Lung microvascular endothelial cell (primary cell): ENCODE measurements at regions not wholly inside any gene's neighbourhood (a gene's known extent, or its start where the extent isn't known, plus 50 kb on each side); places are given as distances from the start of the nearest gene placed in this dataset.
"Not testable (repeated sequence)": the region's sequence is repeated elsewhere in the genome, so short reads cannot be mapped to it uniquely, and the experiment has no call there.

Source experiments
- DNase-seq, 2 donors: peaks; one replicate each; pipeline versions ENCODE4 v3.0.0 to v3.0.0-alpha.2; 2010; ENCODE audit warnings: low read depth in 2 of 2

DNA sequence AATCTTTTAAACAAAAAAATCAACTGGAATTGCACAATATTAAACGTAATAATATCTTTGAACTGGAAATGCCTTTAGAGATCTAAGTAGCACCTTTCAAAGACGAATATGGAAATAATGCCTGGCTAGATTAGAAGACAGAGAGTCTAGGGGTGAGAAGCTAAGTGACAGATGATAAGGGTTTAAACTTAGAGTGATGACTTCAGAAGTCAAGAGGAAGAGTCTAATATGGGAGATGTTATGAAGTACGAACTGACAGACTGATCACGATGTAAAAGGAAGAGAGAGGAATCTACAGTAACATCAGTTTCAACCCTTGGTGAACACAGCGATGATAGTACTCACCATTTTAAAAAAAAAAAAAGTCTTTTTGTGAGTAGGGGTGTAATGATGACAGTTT, 57.9 kb downstream of the HINT1 start:
- no peak for DNase-seq

DNA sequence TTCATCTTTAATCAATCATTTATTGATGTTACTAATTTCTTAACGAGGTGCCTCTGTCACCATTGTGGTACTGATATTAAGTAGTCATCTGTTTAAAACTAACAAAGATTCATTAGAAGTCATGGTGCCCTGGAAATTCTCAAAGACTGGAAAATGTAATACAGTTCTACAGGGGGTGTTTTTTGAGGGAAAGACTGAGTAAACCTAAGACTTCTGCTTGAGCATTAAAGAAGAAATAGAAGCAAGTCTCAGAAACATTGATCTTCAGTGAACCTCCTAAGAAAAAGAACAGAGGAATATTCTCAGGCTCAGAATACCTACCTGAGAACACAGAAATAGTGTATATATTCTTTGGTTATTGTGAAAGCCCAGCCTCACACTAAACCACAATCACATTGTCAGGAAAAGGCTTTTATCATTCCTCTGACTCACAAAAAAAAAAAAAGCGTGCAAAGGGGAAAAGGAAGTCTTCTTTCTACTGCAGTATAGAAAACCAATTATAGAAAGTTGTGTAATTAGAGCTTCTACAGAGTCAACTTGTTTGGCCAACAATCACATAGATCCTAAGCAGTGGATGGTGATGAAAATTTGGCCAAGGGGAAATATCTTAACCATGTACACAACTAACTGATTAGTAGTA, 60.8 kb downstream of the HINT1 start:
- no peak for DNase-seq

DNA sequence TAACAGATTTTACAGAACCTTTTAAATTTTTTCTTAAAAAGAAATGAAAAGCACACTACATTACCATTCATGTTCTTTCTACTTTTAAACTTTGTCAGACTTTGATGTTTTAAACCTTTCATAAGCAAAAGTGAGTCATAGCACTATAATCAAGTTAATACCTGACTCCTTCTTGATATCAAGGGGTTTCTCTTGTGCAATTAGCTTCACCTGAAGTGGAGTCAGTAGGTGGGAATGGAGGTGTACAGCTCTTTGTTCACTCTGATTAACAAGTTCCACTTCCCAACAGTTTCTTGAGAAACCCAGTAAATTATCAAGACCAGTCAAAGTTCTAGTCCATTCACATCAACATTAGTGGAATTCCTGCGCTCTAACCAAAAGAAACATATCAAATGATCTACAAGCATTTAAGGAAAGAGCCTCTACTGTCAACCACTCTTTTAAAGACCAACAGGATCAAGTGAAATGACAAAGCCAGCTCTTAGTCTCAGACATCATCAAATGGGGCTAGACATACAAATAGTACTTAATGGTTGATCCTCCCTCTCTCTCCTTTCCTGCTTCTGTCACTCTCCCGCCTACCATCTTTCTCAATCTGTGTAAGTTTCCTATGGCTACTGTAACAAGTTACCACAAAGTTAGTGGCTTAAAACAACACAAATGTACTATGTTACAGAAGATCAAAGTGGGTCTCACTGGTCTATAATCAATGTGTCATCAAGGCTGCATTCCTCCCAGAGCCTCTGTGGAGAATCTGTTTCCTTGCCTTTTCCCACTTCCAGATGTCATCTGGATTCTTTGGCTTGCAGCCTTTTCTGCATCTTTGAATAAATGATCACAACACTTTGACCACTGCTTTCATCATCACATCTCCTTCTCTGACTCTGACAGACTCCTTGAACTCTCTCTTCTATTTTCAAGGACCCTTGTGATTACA, 68.0 kb downstream of the HINT1 start:
- DNase-seq = no peak

DNA sequence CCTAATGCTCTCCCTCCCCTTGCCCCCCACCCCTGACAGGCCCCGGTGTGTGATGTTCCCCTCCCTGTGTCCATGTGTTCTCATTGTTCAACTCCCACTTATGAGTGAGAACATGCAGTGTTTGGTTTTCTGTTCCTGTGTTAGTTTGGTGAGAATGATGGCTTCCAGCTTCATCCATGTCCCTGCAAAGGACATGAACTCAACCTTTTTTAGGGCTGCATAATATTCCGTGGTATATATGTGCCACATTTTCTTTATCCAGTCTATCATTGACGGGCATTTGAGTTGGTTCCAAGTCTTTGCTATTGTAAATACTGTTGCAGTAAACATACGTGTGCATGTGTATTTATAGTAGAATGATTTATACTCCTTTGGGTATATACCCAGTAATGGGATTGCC, 69.5 kb downstream of the HINT1 start:
- DNase-seq = not testable (repeated sequence)

DNA sequence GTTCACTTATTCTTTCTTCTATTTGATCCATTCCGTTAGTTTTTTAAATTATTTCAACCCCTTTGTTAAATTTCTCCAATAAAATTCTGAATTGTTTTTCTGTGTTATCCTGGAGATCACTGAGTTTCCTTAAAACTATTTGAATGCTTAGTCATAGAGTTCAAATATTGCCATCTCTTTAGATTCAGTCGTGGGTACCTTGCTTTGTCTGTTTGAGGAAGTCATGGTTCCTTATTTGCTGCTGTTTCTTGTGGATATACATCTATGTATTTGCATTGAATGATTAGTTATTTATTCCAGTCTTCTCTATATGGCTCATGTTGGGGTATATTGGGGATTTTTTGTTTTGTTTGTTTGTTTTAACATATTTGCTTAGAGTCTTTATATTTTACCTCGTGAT, 80.6 kb downstream of the HINT1 start:
- no peak for DNase-seq

DNA sequence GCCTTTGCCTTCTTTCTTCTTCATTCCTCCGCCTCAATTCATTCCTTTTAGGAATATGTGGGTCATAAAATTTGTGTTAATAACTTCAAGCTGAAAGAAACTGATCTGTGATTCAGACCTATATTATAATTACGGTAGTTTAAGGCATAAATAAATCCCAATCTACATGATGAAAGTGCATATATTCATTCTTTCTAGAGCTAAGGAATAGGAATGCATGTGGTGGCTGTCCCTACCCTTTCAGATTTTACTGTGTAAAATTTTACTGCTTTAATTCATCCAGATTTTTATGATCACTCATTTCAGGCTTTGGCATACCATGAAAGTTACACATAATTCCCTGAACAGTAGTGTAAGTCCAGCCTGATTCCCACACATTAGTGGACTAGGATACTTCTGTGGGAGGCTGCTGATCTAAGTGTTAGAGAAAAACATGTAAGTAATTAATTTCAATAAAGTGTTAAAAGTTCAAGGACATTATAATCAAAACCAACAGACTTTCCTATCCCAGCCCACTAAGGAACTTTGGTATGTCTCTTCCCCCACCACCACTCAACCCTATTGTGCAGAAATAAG, 83.1 kb downstream of the HINT1 start:
- DNase-seq = no peak

DNA sequence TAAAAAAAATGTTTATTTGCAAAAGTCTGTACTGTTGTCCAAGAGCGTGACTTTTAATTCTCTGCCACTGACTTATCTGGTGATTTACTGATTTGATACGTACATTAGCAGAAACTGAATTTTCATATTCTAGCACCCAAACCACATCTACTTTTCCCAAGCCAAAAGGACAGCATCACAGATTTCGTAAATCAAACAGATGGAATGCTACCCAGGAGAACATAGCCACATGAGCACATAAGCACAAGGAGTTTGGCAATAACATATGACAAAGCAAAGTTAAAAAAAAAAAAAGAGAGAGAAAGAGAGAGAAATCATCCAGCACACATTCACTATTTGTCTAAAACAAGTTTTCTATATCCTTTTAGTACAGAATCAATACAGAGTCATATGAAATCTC, 83.7 kb downstream of the HINT1 start:
- no peak for DNase-seq

DNA sequence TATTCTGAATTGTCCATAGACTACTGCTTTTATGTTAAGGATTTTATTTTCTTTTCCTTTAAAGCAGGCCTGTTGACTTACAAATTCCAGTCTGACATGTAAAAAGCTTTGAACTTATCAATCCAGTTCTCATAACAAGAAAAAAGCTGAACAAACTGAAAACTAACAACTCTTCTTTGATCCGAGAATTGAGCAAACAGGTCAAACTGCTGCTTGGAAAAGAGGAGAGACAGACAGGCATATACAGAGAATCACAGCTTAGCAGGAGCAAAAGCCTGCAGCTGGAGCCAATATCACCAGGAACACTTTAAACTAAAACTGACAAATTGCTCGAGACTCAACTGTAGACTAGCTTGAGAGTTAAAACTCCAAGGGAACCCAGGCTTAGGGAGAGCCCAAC, 85.8 kb downstream of the HINT1 start:
- no peak for DNase-seq

DNA sequence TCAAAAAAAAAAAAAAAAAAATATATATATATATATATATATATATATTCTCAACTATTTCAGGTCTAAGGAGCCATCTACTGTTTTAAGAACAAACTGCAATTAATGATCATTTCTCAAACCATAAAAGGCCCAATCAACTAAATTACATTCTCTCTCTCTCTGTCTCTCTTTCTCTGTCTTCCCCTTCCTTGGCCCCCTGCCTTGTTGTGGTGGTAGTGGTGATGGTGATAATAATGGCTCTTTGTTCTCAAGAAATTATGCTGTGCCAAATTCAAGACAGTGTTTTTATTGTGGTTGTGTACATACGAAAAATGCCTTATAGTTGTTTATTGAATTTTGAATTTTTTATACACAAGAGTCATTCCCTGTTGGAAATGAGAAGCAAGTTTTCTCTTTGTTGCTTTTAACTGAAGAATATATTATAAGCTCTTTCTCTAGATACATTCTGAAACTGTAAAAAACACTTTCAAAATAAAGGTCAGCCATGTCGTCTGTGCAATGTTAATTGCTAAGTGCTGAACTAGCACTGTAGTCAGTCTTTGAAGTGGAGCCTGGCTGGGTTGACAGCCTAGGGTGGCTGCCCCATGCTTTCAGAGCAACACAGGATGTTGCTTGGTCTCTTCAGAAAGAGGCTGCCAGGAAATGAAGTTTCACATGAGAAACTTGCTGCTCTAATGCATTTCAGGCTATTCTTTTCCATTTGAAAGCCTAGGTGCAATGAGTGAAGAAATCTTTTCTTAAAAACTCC, 96.0 kb downstream of the HINT1 start:
- no peak for DNase-seq

DNA sequence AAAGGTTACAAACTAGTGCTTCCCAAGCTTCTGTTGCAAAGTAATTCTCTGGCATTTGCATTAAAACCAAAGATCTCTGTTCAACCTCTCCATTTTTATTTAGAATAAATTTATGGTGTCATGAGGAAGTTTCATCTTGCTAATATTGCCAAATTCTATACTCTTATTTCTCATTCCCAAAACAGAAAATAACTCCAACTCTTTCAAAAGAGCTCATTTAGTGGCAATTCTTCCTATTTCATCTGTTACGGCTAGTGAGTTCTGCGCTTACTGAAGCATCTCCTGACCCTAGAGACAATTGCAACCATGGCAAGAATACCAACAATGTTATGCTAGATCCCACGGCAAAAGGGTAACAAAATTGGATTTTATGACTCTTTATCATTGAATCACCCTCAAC, 97.0 kb downstream of the HINT1 start:
- no peak for DNase-seq

DNA sequence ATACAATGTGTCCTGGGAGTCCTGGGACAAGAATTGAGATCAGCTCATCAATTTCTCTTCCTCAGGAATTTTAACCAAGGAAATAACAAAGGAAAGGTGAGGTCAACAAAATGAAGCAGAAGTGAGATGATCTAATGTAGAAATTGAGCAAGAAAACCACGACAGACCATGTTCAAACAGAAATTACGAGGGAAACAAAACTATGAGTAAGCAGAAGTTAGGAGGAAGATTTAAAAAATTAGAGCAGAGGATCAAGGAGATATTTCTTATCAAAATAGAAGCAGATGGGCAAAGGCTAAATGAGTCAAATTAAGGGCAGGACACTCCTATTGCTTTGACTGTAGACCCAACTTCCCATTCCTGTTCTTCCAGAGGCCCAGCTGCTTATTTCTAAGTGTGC, 97.4 kb downstream of the HINT1 start:
- DNase-seq = no peak

DNA sequence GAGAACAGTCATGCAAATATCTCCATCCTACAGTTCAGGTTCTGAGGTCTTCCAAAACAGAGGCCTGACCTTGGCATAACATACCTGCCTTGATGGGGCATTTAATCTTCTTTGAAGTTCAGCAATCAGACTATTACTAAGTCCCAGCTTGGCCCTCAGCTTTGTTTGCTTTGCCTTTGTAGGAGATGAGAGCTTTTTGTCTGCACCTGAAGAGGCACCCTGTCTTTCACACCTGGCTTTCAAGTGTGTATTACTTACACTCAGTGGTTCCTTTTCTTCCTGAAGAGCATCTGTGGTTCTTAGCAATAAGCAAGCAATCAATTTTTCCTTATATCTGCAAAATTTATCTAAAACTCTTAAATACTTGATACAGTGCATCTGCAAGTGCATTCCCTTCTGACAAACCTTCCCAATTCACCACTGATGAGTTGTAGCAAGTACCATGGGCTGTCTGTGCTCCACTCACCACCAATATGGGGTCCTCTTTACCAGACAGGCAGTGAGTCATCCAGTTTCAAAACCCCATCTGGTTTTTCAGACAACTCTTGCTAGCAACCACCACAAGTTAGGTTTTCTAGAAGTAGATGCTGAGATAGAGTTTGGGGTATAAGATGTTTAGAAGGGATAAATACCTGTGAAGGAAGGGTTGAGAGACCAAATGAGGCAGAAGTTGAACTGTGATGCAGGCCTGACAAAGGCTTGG, 100.2 kb downstream of the HINT1 start:
- no peak for DNase-seq

DNA sequence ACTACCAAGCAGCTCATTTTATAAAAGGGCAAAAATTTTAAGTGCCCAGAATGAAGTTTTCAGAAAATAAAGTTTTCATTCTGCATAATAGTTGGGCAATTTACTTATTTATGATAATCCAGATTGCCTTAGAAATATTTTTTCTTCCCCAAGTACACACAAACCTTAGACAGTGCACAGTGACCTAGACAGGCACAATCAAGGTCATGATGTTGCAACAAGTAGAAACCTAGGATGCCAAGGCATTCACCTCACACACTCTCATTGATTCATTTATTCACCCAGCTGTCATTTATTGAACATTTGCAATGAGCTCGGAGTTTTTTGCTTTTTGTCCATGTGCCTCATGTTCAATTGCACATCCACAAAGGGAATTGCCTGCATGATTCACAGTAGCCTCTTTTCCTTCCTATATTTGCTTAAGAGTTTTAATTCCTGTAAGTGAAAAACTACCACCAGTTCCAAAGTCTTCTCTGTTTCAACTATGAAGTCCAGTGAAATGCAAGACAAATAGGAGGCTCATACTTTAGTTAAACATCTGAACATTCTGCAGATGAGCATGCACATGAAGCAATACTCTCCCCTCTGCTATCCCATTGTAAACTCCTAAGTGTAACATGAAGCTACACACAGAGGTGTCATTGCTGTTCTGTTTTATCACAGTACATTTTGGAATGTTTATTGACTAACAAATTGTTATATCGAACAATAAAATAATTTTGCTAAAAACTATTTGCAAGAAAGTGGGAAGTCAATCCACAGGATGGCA, 122.9 kb downstream of the HINT1 start:
- no peak for DNase-seq

DNA sequence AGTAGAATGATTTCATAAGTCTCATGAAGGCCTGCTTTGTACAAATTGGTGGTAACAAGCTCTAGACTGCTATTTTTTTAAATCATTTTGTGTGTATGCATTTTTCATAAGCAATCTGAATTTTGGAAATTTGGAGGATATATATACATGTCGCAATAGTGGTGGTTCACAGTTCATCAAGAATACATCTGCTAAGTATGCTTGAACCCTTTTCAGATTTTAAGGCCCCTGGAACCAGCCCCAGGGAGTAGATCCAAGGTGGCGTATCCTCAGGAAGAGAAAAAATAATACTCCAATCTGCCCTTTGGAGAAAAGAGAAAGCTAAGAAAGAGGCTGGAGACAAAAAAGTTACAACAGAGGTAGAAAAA, 141.6 kb downstream of the HINT1 start:
- no peak for DNase-seq

DNA sequence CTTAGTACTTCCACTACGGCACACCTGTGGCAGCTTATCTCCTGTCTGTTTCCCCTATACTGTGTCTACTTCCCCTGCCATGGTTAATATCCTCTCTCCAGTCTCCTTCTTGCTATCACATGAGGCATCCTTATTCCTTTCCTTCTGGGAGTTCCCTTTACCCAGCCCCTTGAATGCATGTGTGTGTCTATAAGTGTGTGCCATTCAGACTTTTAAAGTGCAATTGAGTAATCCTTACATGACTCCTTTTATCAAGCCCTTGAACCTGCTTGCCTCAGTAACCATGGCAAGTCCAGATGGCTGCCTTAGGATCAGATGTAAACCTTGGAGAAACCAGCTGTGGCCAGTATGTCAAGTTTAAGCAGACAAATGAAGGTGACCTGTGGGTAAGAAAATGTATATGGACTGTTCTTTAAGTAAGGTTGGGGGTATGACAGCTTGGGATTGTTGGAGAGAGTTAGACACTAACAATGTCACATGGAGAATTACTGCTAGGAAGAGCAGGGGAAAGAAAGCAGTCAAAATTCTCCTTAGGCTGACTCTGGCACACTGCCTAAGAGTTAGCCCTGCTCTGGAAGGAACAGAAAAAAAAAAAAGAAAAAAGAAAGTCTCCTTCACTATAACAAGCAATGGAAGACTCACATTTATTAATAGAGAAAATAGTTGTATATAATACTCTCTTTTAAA, 142.1 kb downstream of the HINT1 start:
- no peak for DNase-seq

DNA sequence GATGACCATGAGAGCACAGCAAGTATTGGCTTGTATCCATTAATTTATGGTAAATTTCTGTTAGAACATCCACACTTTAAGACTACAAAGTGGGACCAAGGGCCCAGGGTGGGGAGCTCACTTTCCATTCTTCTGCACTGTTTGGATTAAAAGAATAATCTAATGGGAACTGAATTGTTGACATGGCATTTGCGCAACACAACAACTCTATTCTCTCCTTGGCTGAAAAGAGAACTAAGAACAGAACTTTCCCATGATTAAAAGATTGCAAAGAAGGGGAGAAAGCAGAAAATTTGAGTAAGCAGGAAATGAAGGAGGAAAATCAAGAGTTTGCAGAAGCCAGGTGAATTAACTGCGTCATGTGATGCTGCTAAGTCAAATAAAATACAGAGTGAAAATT, 143.4 kb downstream of the HINT1 start:
- DNase-seq = no peak

DNA sequence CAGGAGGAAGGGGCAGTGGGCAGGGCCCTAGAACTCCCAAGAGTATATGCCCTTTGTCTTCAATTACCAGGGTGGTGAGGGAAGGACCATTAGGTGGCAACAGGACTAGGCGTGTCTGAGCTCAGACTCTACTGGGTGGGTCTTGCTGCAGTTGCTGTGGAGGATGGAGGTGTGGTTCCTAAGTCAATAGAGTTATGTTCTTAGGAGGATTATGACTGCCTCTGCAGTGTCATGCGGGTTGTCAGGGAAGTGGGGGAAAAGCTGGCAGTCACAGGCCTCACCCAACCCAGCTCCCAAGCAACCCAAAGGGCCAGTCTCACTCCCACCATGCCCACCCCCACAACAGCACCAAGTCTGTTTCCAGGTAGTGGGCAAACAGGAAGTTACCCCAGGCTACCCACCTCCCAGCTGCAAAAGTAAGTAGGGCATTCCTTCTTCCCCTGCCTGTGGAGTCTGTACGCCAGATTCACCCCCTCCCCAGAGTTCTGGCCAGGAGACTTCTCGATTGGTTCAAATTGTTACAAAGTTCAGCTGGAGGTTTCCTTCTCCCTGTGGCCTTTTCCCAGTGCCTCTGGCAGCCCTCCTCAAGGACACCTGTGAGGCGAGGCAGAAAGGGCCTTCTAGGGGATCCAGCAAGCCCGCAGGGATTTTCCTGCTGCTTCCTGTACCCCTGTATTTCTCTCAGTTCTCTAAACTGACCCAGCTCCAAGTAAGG, 145.3 kb downstream of the HINT1 start:
- no peak for DNase-seq

DNA sequence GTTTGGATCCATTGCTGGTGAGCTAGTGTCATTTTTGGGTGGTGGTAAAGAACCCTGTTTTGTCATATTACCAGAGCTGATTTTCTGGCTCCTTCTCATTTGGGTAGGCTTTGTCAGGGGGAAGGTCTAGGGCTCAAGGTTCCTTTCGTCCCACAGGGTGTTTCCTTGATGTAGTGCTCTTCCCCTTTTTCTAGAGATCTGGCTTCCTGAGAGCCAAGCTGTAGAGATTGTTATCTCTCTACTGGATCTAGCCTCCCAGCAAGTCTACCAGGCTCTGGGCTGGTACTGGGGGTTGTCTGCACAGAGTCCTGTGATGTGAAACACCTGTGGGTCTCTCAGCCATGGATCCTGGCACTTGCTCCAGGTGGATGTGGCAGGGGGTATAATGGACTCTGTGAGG, 145.9 kb downstream of the HINT1 start:
- DNase-seq = no peak

DNA sequence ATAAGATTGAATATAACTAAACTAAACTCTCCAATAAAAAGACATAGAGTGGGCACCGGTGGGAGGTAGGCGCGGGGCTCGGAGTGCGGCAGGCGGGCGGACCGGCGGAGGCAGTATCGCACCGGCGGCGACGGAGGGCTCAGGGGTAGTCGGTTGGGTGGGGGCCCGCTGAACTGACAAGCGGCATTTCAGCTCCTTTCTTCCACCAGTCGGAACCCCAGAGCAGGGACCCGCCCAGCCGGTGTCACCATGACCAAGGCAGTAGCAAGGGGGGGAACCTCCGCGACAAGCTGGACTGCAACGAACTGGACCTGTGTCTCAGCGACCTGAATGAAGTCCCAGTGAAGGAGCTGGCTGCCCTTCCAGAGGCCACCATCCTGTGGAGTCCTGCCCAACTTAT, 156.7 kb downstream of the HINT1 start:
- DNase-seq = no peak
